IMR-90 (cell line): ENCODE measurements at regions not wholly inside any gene's neighbourhood (a gene's known extent, or its start where the extent isn't known, plus 50 kb on each side); places are given as distances from the start of the nearest gene placed in this dataset.

Source experiments
- ATAC-seq: fragments of 200-7000 bp; cut with Tn5 transposase; 2 replicates; pipeline ENCODE4 v1.9.1; 2020; ENCODE audit warnings: low read depth, mild to moderate bottlenecking, moderate library complexity
- BruUV-seq: library from RNA; stranded (reverse); fragments of 400-500 nt; replicated peaks from 2 replicates; lab custom pipeline; 2021; lab: Mats Ljungman, UMichigan
- CTCF ChIA-PET: fragments of 300-600 bp; formaldehyde crosslinking; extraction: SDS; loops from one replicate; lab custom pipeline; 2021; ENCODE audit warnings: antibody characterized with exemption; lab: Yijun Ruan, JAX
- POLR2A ChIA-PET: fragments of 300-600 bp; sonication (Branson Sonifier 250); formaldehyde crosslinking; loops from one replicate; lab custom pipeline; 2022; ENCODE audit warnings: antibody characterized with exemption; ENCODE audit not compliant: unreplicated experiment; lab: Charles Lee
- DNase-seq: peaks from one replicate; pipeline ENCODE4 v3.0.0; 2013
- H2AFZ ChIP-seq: replicated peaks from 2 replicates; pipeline ENCODE3; 2013; ENCODE audit warnings: low read length, mild to moderate bottlenecking; ENCODE audit not compliant: poor library complexity
- H2AK5ac ChIP-seq: 2 replicates; pipeline ENCODE4 v1.6.1; 2013; ENCODE audit warnings: low read depth, low read length, inconsistent platforms
- H2AK9ac ChIP-seq: replicated peaks from 2 replicates; pipeline ENCODE3; 2013; ENCODE audit warnings: mild to moderate bottlenecking, low read depth, low read length, moderate library complexity; ENCODE audit not compliant: poor library complexity
- H2BK120ac ChIP-seq: 2 replicates; pipeline ENCODE4 v1.6.1; 2013; ENCODE audit warnings: low read depth, low read length, inconsistent platforms
- H2BK15ac ChIP-seq: 3 replicates; pipeline ENCODE4 v1.6.1; 2013; ENCODE audit warnings: low read depth, low read length, inconsistent platforms
- H2BK20ac ChIP-seq: 2 replicates; pipeline ENCODE4 v1.6.1; 2013; ENCODE audit warnings: low read depth, mild to moderate bottlenecking, inconsistent platforms, low read length, moderate library complexity
- H2BK5ac ChIP-seq: 2 replicates; pipeline ENCODE4 v1.6.1; 2013; ENCODE audit warnings: mild to moderate bottlenecking, low read depth, low read length, inconsistent platforms; ENCODE audit not compliant: poor library complexity, severe bottlenecking
- H3K14ac ChIP-seq: replicated peaks from 2 replicates; pipeline ENCODE4 v1.6.1; 2013; ENCODE audit warnings: low read depth, low read length, inconsistent platforms
- H3K18ac ChIP-seq: 2 replicates; pipeline ENCODE4 v1.6.1; 2013; ENCODE audit warnings: low read depth, low read length, control low read depth
- H3K23ac ChIP-seq: 2 replicates; pipeline ENCODE4 v1.6.1; 2013; ENCODE audit warnings: low read depth, low read length, inconsistent platforms
- H3K27ac ChIP-seq: 2 replicates; pipeline ENCODE4 v1.5.1; 2013; ENCODE audit warnings: mild to moderate bottlenecking, control low read depth, low read length; ENCODE audit not compliant: insufficient read depth
- H3K27me3 ChIP-seq: 2 replicates; pipeline ENCODE4 v1.6.1; 2013; ENCODE audit warnings: low read length; ENCODE audit not compliant: control insufficient read depth, insufficient read depth
- H3K36me3 ChIP-seq: 2 replicates; pipeline ENCODE4 v1.6.1; 2013; ENCODE audit warnings: low read length, mixed read lengths; ENCODE audit not compliant: control insufficient read depth, insufficient read depth
- H3K4ac ChIP-seq: 2 replicates; pipeline ENCODE4 v1.6.1; 2013; ENCODE audit warnings: low read depth, low read length, inconsistent platforms
- H3K4me1 ChIP-seq: 2 replicates; pipeline ENCODE4 v1.6.1; 2013; ENCODE audit warnings: low read length, mixed read lengths; ENCODE audit not compliant: control insufficient read depth, insufficient read depth
- H3K4me2 ChIP-seq: 2 replicates; pipeline ENCODE4 v1.6.1; 2013; ENCODE audit warnings: low read depth, mild to moderate bottlenecking, control low read depth, low read length, moderate library complexity
- H3K4me3 ChIP-seq: 2 replicates; pipeline ENCODE4 v1.5.1; 2013; ENCODE audit warnings: low read depth, mild to moderate bottlenecking, control low read depth, low read length, moderate library complexity; ENCODE audit not compliant: insufficient read depth
- H3K56ac ChIP-seq: 2 replicates; pipeline ENCODE4 v1.6.1; 2013; ENCODE audit warnings: low read length, inconsistent platforms; ENCODE audit not compliant: insufficient read depth; ENCODE audit errors: extremely low read depth
- H3K79me1 ChIP-seq, 2 experiments: 2 replicates each; pipeline ENCODE4 v1.6.1; 2013; ENCODE audit warnings: low read length in 2 of 2, inconsistent platforms in 1 of 2, low read depth in 1 of 2
- H3K9ac ChIP-seq: 2 replicates; pipeline ENCODE4 v1.6.1; 2013; ENCODE audit warnings: low read depth, low read length, control low read depth
- H3K9me1 ChIP-seq: 2 replicates; pipeline ENCODE4 v1.6.1; 2013; ENCODE audit warnings: low read length, inconsistent platforms; ENCODE audit not compliant: insufficient read depth
- H3K9me3 ChIP-seq: 2 replicates; pipeline ENCODE4 v1.6.1; 2013; ENCODE audit warnings: low read length; ENCODE audit not compliant: control insufficient read depth, insufficient read depth
- H4K20me1 ChIP-seq: 2 replicates; pipeline ENCODE4 v1.6.1; 2013; ENCODE audit warnings: low read length, inconsistent platforms; ENCODE audit not compliant: insufficient read depth
- H4K5ac ChIP-seq: 2 replicates; pipeline ENCODE4 v1.6.1; 2013; ENCODE audit warnings: mild to moderate bottlenecking, low read depth, low read length, control low read depth
- H4K8ac ChIP-seq, 2 experiments: 2 replicates each; pipeline ENCODE4 v1.6.1; 2013; ENCODE audit warnings: low read depth in 2 of 2, low read length in 2 of 2, control low read depth in 1 of 2, inconsistent platforms in 1 of 2
- H4K91ac ChIP-seq: 2 replicates; pipeline ENCODE4 v1.6.1; 2013; ENCODE audit warnings: low read depth, low read length, inconsistent platforms; ENCODE audit not compliant: insufficient read depth
- BHLHE40 ChIP-seq: fragments of 150-350 bp; IDR thresholded peaks from 2 replicates; pipeline ENCODE4 v1.6.1; 2016; ENCODE audit warnings: mild to moderate bottlenecking, low read depth, low read length
- CEBPB ChIP-seq: IDR thresholded peaks from 2 replicates; pipeline ENCODE4 v1.6.1; 2012; ENCODE audit warnings: low read depth, low read length, improper control_type of control experiment
- CHD1 ChIP-seq: IDR thresholded peaks from 2 replicates; pipeline ENCODE4 v1.6.1; 2012; ENCODE audit warnings: low read depth, low read length, improper control_type of control experiment
- CTCF ChIP-seq: conservative IDR thresholded peaks from 2 replicates; pipeline ENCODE4 v1.5.1; 2012; ENCODE audit warnings: mild to moderate bottlenecking, low read depth, low read length, improper control_type of control experiment
- ELK1 ChIP-seq: fragments of 150-350 bp; IDR thresholded peaks from 2 replicates; pipeline ENCODE4 v1.6.1; 2016; ENCODE audit warnings: low read depth, mild to moderate bottlenecking, low read length, moderate library complexity, borderline replicate concordance
- FOS ChIP-seq: fragments of 150-350 bp; IDR thresholded peaks from 2 replicates; pipeline ENCODE4 v1.6.1; 2016; ENCODE audit warnings: low read depth, low read length
- MAFK ChIP-seq: IDR thresholded peaks from 2 replicates; pipeline ENCODE4 v1.6.1; 2012; ENCODE audit warnings: low read depth, low read length, improper control_type of control experiment
- MAZ ChIP-seq: IDR thresholded peaks from 2 replicates; pipeline ENCODE4 v1.6.1; 2012; ENCODE audit warnings: low read depth, mild to moderate bottlenecking, low read length, improper control_type of control experiment, moderate library complexity, borderline replicate concordance
- MXI1 ChIP-seq: IDR thresholded peaks from 2 replicates; pipeline ENCODE4 v1.6.1; 2012; ENCODE audit warnings: low read depth, mild to moderate bottlenecking, low read length, moderate library complexity, borderline replicate concordance
- NFE2L2 ChIP-seq: fragments of 150-350 bp; IDR thresholded peaks from 2 replicates; pipeline ENCODE4 v1.6.1; 2016; ENCODE audit warnings: low read depth, mild to moderate bottlenecking, low read length
- RAD21 ChIP-seq: IDR thresholded peaks from 2 replicates; pipeline ENCODE4 v1.6.1; 2012; ENCODE audit warnings: low read length, improper control_type of control experiment
- RCOR1 ChIP-seq: IDR thresholded peaks from 2 replicates; pipeline ENCODE4 v1.6.1; 2012; ENCODE audit warnings: mild to moderate bottlenecking, low read length, improper control_type of control experiment; ENCODE audit not compliant: insufficient replicate concordance
- RFX5 ChIP-seq: IDR thresholded peaks from 2 replicates; pipeline ENCODE4 v1.8.0; 2012; ENCODE audit warnings: low read depth, mild to moderate bottlenecking, low read length, moderate library complexity
- SMC3 ChIP-seq: fragments of 150-350 bp; IDR thresholded peaks from 2 replicates; pipeline ENCODE4 v1.6.1; 2016; ENCODE audit warnings: low read depth, mild to moderate bottlenecking, antibody characterized with exemption, low read length, moderate library complexity
- USF2 ChIP-seq: fragments of 150-350 bp; IDR thresholded peaks from 2 replicates; pipeline ENCODE4 v1.6.1; 2017; ENCODE audit warnings: mild to moderate bottlenecking, antibody characterized with exemption, low read length, low read depth
- WGBS, 2 experiments: methylation state at CpG; one replicate each; pipeline versions ENCODE4 v1.1.5 to v1.1.7; 2013; ENCODE audit warnings: missing lambda C conversion rate in 2 of 2; ENCODE audit not compliant: insufficient read length in 1 of 2; ENCODE audit errors: extremely low coverage in 2 of 2; 5-methylcytosine and 5-hydroxymethylcytosine counted together
- dilution Hi-C: fragments of 300-500 bp; cut with HindIII; formaldehyde crosslinking; loops from one replicate; pipeline ENCODE4 v1.14.3; 2018; ENCODE audit warnings: low sequenced_read_pairs; ENCODE audit not compliant: unreplicated experiment
- in situ Hi-C: fragments of 300-500 bp; cut with MboI; formaldehyde crosslinking; loops from 3 replicates; pipeline ENCODE4 v1.14.3; 2019; ENCODE audit warnings: low sequenced_read_pairs, inconsistent platforms, mixed read lengths
- intact Hi-C: fragments of 100-400 bp; cut with micrococcal nuclease; formaldehyde crosslinking; loops from 2 replicates; pipeline ENCODE4 v1.10.0; 2022

- dilution Hi-C loops (no loop called here), intact Hi-C loops (no loop called here), in situ Hi-C loops (no loop called here)
- DNase-seq: no peak
- Histone ChIP-seq H4K20me1 (no peaks in the 10 kb centered on the region), H3K56ac (no peak overlapping the region), H3K27ac (no peak overlapping the region), H4K5ac (no peak overlapping the region), H3K4me2 (no peak overlapping the region), H3K36me3 (no peaks in the 10 kb centered on the region), H3K27me3 (no peaks in the 10 kb centered on the region), H3K4me1 (no peaks in the 10 kb centered on the region), H4K91ac (no peak overlapping the region), H3K79me1 (no peaks in the 10 kb centered on the region), H3K18ac (no peak overlapping the region), H2AFZ (no peak overlapping the region), H2AK5ac (no peak overlapping the region), H3K4me3 (no peak overlapping the region), H3K14ac (no peak overlapping the region), H2BK120ac (no peak overlapping the region), H2BK5ac (no peak overlapping the region), H2AK9ac (no peak overlapping the region), H3K9me1 (no peaks in the 10 kb centered on the region), H3K4ac (no peak overlapping the region), H4K8ac (no peak overlapping the region), H3K23ac (no peak overlapping the region), H3K9ac (no peak overlapping the region), H2BK15ac (no peak overlapping the region), H3K9me3 (0 out of 2 replicates have a peak, but pooled peaks cover 2% of the 10 kb centered on the region), H2BK20ac (no peak overlapping the region)
- no peak for ATAC-seq
- BruUV-seq: no TSS peak
- WGBS, 2 experiments: no CpG with 5 or more reads among the region's 4 CpGs
- TF ChIP-seq MAFK: no peak
- TF ChIP-seq MAZ: no peak
- TF ChIP-seq RFX5: no peak
- no peak for TF ChIP-seq BHLHE40
- no peak for TF ChIP-seq RCOR1
- TF ChIP-seq ELK1: no peak
- TF ChIP-seq MXI1: no peak
- no peak for TF ChIP-seq RAD21
- TF ChIP-seq CEBPB: no peak
- TF ChIP-seq CHD1: no peak
- no peak for TF ChIP-seq SMC3
- no peak for TF ChIP-seq USF2
- TF ChIP-seq NFE2L2: no peak
- no peak for TF ChIP-seq CTCF
- no peak for TF ChIP-seq FOS
- ChIA-PET POLR2A (no interaction called here), CTCF (interaction anchor here (0.6 to 0.7 kb wide), 2 partner anchors 57 to 849 kb away, joined by 3 to 7 read pairs; no protein-coding TSS in a partner anchor)
Observed at GRCh38 chr2:157684940-157685466, 56.3 kb upstream of the ACVR1C start.
